Chondrocyte (in vitro differentiated cells): ENCODE measurements at regions not wholly inside any gene's neighbourhood (a gene's known extent, or its start where the extent isn't known, plus 50 kb on each side); places are given as distances from the start of the nearest gene placed in this dataset.

Source experiments
- DNase-seq: peaks from one replicate; pipeline ENCODE4 v3.0.0; 2021; ENCODE audit warnings: mixed read lengths, low spot score
- H3K27ac Mint-ChIP-seq: one replicate; pipeline ENCODE4 v1.8.0; 2021; ENCODE audit warnings: mild to moderate bottlenecking, moderate library complexity, mixed read lengths; ENCODE audit not compliant: unreplicated experiment
- H3K27me3 Mint-ChIP-seq: 2 replicates; pipeline ENCODE4 v1.8.0; 2021; ENCODE audit warnings: low read depth, mixed read lengths
- H3K36me3 Mint-ChIP-seq: 2 replicates; pipeline ENCODE4 v1.8.0; 2021; ENCODE audit warnings: low read depth, mixed read lengths
- H3K4me1 Mint-ChIP-seq: 2 replicates; pipeline ENCODE4 v1.8.0; 2021; ENCODE audit warnings: low read depth, mild to moderate bottlenecking, mixed read lengths
- H3K4me3 Mint-ChIP-seq: one replicate; pipeline ENCODE4 v1.8.0; 2021; ENCODE audit warnings: mild to moderate bottlenecking, moderate library complexity, mixed read lengths; ENCODE audit not compliant: unreplicated experiment
- H3K9me3 Mint-ChIP-seq: 2 replicates; pipeline ENCODE4 v1.8.0; 2021; ENCODE audit warnings: low read depth, mixed read lengths
- TF ChIP-seq, protein P1 (sequence below): fragments of 200-600 bp; sonication (generic); IDR thresholded peaks from 2 replicates; pipeline ENCODE4 v1.5.0; 2021; ENCODE audit warnings: antibody characterized with exemption, mild to moderate bottlenecking, moderate library complexity

GRCh38 chr18:50473881-50474280 is 86.0 kb upstream of the MAPK4 start:
- Mint-ChIP-seq H3K36me3 (no peaks in the 10 kb centered on the region), H3K27me3 (peaks cover 27% of the 10 kb centered on the region), H3K4me1 (no peaks in the 10 kb centered on the region), H3K9me3 (peaks cover 3% of the 10 kb centered on the region), H3K4me3 (no peak overlapping the region), H3K27ac (no peak overlapping the region)
- TF ChIP-seq, protein P1, sequence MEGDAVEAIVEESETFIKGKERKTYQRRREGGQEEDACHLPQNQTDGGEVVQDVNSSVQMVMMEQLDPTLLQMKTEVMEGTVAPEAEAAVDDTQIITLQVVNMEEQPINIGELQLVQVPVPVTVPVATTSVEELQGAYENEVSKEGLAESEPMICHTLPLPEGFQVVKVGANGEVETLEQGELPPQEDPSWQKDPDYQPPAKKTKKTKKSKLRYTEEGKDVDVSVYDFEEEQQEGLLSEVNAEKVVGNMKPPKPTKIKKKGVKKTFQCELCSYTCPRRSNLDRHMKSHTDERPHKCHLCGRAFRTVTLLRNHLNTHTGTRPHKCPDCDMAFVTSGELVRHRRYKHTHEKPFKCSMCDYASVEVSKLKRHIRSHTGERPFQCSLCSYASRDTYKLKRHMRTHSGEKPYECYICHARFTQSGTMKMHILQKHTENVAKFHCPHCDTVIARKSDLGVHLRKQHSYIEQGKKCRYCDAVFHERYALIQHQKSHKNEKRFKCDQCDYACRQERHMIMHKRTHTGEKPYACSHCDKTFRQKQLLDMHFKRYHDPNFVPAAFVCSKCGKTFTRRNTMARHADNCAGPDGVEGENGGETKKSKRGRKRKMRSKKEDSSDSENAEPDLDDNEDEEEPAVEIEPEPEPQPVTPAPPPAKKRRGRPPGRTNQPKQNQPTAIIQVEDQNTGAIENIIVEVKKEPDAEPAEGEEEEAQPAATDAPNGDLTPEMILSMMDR, result no peak
- DNase-seq, result no peak

GRCh38 chr18:50475538-50476193 is 84.2 kb upstream of the MAPK4 start:
- no peak overlapping the region for H3K27ac Mint-ChIP-seq
- no peaks in the 10 kb centered on the region for H3K36me3 Mint-ChIP-seq
- no peak overlapping the region for H3K4me3 Mint-ChIP-seq
- peaks cover 3% of the 10 kb centered on the region for H3K9me3 Mint-ChIP-seq
- TF ChIP-seq, protein P1, result no peak
- DNase-seq, result no peak
- H3K4me1 Mint-ChIP-seq, result no peaks in the 10 kb centered on the region
- peaks cover 31% of the 10 kb centered on the region for H3K27me3 Mint-ChIP-seq

- no peak for DNase-seq
- Mint-ChIP-seq H3K27me3 (peaks cover 2% of the 10 kb centered on the region), H3K4me1 (no peaks in the 10 kb centered on the region), H3K4me3 (no peak overlapping the region), H3K36me3 (no peaks in the 10 kb centered on the region), H3K9me3 (peaks cover 16% of the 10 kb centered on the region), H3K27ac (no peak overlapping the region)
- TF ChIP-seq, protein P1, result no peak
Measured at GRCh38 chr18:50492097-50492496, 67.8 kb upstream of the MAPK4 start.

DNA sequence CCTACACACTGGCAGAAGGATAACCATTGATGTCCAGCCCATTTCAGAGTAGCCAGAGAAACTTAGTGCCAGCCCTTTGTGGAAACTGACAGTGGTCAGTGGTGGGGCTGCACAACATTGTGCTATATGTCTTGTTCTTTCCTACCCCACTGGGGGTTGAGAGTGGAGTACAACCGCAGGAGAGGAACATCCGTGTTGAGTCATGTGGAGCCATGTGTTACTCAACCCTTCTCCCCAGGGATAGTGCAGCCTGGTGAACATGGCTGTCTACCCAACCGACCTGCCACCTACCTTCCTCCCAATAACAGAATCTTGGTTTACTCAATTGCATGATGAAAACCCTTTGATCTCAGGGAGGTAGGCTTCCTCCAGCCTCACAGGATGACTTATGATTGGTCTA is 65.3 kb upstream of the MAPK4 start:
- TF ChIP-seq, protein P1, result no peak
- peaks cover 16% of the 10 kb centered on the region for H3K9me3 Mint-ChIP-seq
- H3K36me3 Mint-ChIP-seq, result no peaks in the 10 kb centered on the region

DNA sequence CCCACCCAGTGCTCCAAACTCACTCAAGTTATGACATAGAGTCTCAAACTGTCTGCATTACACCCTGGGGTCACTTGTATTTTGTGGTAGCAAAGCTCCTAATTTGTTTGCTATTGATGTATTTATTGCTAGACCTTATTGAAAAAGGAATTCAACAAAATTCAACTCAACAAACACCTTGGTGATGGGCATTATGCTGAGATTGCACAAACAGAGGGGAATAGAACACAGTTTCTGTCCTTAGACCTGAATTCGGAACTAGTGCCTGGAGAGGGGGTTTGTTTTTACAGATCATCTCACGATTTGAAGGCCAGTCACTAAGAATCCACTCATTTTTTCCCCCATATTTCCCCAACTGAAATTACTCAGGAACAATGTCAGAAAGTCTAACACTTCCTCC is 53.5 kb upstream of the MAPK4 start:
- Mint-ChIP-seq H3K9me3 (peaks cover 13% of the 10 kb centered on the region), H3K4me1 (no peaks in the 10 kb centered on the region), H3K36me3 (peaks cover 1% of the 10 kb centered on the region), H3K4me3 (no peak overlapping the region), H3K27ac (no peak overlapping the region), H3K27me3 (peaks cover 18% of the 10 kb centered on the region)
- TF ChIP-seq, protein P1, result no peak
- no peak for DNase-seq

More for the DNA sequence above, 65.3 kb upstream of the MAPK4 start:
- no peaks in the 10 kb centered on the region for H3K4me1 Mint-ChIP-seq
- no peak overlapping the region for H3K27ac Mint-ChIP-seq
- H3K4me3 Mint-ChIP-seq, result no peak overlapping the region
- no peak for DNase-seq
- peaks cover 18% of the 10 kb centered on the region for H3K27me3 Mint-ChIP-seq
